ENCODE measurements at regions not wholly inside any gene's neighbourhood (a gene's known extent, or its start where the extent isn't known, plus 50 kb on each side); places are given as distances from the start of the nearest gene placed in this dataset.
A peak's percentile ranks its signal among the peaks of the same experiment; 100 is the strongest.
"Not testable (repeated sequence)": the region's sequence is repeated elsewhere in the genome, so short reads cannot be mapped to it uniquely, and the experiment has no call there.

GRCh38 chr5:92760550-92760949, 820.5 kb downstream of the NR2F1-AS1 start:
- no peak for DNase-seq

DNA sequence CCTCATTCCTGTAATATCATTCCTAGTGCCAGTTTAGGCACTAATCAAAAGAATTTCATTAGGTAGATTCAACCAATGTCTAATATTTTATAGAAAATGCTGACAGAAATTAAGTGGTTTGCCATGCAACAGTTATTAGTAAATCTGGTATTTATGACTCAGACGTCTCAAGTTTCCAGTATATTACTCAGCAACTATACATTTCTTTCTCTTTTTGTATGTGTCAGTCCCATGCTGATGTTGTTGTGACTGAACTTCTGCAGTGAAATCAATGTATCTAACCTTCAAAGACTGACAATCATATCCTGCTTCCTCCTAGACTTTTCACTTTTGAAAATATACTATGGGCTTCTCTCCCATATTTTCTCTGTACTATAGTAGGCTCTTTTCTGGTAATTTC, 822.5 kb downstream of the NR2F1-AS1 start:
- DNase-seq = no peak

- DNase-seq = no peak
These were observed 831.1 kb downstream of the NR2F1-AS1 start for GRCh38 chr5:92749943-92750342.

GRCh38 chr5:92748072-92748676, 832.8 kb downstream of the NR2F1-AS1 start:
- no peak for DNase-seq

DNA sequence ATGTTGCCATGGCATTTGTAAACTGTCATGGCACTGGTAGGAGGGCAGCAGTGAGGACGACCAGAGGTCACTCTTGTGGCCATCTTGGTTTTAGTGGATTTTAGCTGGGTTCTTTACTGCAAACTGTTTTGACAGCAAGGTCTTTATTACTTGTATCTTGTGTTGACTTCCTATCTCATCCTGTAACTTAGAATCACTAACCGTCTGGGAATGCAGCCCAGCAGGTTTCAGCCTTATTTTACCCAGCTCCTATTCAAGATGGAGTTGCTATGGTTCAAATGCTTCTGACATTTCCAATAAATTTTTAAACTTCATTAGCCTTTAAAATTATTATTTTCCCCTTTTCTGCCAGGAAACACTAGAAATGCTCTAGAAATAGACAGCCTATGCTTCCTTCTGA, 839.1 kb downstream of the NR2F1-AS1 start:
- no peak for DNase-seq

GRCh38 chr5:92734211-92734940, 846.6 kb downstream of the NR2F1-AS1 start:
- DNase-seq = no peak

DNA sequence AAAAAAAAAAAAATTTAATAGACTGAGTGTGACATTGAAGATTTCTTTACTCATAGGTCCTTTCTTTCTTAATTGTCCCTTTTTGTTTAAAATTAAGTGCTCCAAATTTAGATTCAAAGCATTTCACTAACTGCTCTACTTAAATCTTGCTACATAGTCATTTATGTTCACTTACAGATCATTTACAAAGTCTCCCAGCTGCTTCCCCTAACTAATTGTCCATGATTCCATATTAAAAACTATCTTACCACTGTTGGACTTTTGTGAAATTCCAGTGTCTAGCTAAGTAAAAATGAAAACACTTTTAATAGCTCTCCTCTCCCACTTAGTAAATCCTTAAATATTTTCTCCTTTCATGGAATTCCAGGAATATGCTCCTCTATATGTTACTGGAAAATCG, 850.5 kb downstream of the NR2F1-AS1 start:
- no peak for DNase-seq

- no peak for DNase-seq
These were observed 851.9 kb downstream of the NR2F1-AS1 start for GRCh38 chr5:92729088-92729487.

GRCh38 chr5:92715946-92716520, 865.0 kb downstream of the NR2F1-AS1 start:
- no peak for DNase-seq

DNA sequence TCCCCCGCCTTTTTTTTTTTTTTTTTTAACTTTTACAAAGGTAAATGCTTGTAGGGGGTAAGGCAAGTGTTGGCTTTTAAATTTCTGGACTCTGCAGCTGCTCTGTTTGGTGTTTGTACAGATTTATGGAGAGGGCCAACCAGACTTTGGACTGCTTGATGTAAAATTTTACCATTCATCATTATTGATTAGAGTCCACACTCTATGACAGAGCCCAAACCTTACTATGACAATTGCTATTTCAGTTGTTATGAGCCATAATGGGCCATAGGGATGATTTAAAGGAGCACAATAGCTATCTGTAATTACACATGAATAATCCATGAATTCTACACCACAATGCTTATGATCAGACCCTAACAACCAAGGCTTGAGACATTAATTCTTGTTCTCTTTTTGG, 867.2 kb downstream of the NR2F1-AS1 start:
- no peak for DNase-seq

DNA sequence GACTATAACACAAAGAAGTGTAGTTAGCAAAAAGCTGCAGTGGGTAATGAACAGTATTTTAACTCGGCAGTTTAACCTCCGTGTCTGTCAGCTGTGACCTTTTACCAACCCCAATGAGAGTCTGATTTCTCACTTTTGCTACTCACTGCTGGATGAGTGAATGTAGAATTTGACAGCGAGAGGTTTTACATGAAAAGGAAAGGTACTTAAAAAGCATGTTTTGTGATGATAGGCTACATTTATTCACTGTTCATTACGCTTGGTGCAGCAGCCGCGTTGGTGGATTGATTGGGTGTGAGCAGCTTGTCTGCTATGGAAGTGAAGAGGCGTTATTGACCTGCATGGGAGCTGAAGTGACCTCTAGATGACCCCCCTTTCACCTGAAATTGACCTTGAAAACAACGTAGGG, 867.7 kb downstream of the NR2F1-AS1 start:
- DNase-seq = no peak

DNA sequence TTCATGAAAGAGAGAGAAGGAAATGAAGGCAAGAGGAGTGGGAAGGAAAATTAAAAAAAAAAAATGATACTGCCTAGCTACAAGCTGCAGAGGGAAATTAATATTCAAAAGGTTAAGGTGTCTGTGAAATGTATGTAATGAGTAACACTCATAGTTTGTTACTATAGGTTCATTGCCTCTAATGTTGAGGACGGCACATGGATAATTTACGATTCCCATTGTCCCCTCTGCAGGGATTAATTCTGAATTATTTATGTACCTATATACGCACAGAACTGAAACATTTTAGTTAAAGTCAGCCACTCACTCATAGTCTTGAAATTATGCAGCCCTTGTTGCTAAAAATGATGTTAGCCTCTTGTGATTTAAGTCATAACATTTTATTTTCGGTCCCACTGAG, 869.1 kb downstream of the NR2F1-AS1 start:
- no peak for DNase-seq

- no peak for DNase-seq
These were observed 876.4 kb downstream of the NR2F1-AS1 start for GRCh38 chr5:92704590-92704989.

DNA sequence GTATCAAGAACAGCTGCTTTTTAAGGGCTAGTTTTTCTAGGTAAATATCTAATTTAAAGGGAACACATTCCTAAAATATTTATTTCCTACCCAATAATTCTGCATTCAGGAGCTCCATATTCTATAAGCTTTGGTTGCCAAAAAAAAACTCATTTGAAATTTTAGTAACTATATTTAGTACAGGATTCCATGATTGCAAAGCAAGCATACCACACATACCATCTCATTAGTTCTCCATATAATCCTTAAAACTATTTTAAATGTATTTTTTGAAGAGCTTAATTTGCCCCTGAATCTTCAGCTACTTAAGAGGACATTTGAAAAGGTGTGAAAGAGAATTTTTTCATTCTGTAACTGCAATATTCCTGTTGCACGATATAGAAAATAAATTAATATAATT, 877.0 kb downstream of the NR2F1-AS1 start:
- no peak for DNase-seq

DNA sequence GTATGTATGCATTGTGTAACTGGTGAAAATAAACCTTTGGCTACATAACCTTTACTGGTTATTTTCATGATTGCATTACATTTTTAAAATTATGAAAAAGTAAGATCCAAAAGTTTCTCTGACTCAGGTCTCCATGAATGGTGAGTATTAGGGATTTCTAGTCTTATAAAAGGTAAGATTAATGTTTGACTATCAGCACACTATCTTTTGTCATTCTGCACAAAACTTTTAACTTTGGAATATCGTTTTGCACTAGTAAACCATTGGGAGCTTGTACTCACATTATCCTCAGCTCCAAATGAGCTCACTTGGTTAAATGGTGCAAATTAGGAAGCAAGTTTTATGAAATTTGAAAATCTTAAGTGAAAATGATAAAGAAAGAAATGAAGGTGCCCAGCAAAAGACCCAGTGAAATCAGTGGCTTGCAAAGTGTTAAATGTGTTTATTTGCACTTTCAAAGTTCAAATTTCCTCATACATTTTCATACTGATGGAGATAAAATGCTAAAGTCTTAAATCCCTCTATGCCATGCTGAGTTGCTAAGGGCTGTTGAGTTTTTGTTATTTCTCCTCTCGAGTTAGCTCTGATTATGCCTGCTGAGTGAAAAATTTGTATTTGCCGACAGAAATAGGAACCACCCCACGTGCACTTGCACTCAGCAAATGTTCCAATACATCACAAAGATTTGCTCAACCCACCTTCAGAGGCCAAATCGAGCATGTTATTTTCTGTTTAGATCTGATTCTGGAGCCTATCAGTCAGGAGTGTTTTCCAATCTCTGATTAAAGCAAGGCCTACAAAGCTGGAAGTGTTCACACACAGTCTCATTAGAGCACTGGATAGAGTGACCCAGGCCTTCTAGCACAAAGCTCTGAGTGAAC, 885.7 kb downstream of the NR2F1-AS1 start:
- no peak for DNase-seq

GRCh38 chr5:92694067-92694466, 887.0 kb downstream of the NR2F1-AS1 start:
- no peak for DNase-seq

- not testable (repeated sequence) for DNase-seq
These were observed 889.1 kb downstream of the NR2F1-AS1 start for GRCh38 chr5:92691955-92692354.

DNA sequence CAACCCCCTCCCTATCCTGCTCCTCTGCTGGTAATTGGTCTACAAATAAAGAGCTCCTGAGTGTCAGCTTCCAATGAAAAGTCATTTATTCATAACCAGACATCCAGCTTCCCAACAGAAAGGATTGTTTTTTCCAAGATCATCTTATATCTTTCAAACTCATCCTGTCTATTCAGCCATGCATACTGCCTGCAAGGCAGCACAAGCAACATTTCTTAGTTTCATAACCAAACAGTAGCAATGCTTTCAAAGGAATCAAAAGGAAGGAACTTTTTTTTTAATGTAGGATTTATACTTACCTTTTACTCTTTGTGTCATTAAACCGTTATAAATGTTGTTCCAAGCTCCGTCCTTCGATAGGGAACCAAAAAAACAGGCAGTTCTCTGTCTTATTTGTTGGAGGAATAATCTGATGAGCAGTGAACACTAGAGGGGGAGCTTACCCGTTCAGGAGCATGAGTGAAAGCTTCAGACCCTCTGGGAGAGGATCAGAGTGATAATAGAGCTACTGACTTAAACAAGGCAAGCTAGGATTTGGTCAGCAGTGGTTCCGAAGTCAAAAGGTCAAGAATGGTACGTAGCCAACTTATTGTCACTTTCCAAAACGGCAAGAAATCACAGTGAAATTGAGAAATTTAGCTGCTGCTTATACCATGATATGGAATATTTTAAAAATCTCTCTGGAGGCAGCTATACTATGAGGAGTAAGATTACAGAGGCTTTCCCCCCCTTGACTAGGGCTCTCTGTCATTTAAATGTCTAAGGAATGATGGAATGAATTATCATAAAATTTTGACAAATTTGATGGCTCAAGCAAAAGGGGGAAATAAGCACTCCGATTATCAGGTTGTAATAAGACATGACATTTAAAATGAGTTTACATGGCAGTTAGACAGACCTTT, 892.9 kb downstream of the NR2F1-AS1 start:
- peak; percentile 72 for DNase-seq

DNA sequence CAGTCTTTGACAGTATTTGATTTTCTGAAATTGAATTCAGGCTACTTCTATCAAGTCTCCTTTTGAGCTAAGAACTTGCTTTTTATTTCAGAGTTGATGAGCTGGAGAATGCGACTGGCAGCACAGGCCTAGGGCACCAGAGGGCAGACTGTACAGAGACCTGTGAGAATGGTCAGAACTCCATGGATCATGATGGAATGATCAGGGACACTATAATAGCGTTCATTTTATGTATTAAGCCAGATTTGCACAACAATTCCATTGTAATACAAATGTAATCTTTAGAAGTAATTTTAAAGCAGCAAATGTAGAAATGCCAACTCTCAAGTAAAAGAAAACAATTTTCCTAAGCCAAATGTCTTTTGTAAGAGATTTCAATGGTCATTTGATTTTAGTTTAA, 902.4 kb downstream of the NR2F1-AS1 start:
- peak; percentile 4 for DNase-seq

GRCh38 chr5:92676215-92677165, 904.5 kb downstream of the NR2F1-AS1 start:
- DNase-seq = peak; percentile 48

DNA sequence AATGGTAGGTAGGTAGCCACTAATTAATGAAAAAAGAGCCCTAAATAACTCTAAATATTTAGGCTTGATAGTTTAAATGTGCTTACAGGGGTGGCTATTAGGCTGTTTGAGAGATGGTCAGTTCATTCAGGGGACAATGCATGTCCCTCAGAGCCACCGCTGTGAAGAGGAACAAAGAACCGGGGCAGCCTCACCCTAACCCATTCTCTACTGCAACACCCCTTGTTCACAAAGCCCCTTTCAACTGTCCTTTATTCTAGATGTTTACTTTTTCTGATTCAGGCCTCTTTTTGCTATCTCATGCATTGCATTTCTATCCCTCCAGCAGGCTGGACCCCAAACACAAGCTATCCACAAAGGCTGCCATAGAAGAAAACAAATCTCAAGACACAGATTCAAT, 906.7 kb downstream of the NR2F1-AS1 start:
- no peak for DNase-seq

All from NCI-H82 (cell line).